GM21526 (cell line): ENCODE measurements at regions not wholly inside any gene's neighbourhood (a gene's known extent, or its start where the extent isn't known, plus 50 kb on each side); places are given as distances from the start of the nearest gene placed in this dataset.
"Not testable (repeated sequence)": the region's sequence is repeated elsewhere in the genome, so short reads cannot be mapped to it uniquely, and the experiment has no call there.

ENCODE experiments used
- ATAC-seq: cut with Tn5 transposase; IDR thresholded peaks from one replicate; pipeline ENCODE4 v1.9.1; 2021; ENCODE audit warnings: moderate library complexity; ENCODE audit not compliant: unreplicated experiment, low FRiP score

DNA sequence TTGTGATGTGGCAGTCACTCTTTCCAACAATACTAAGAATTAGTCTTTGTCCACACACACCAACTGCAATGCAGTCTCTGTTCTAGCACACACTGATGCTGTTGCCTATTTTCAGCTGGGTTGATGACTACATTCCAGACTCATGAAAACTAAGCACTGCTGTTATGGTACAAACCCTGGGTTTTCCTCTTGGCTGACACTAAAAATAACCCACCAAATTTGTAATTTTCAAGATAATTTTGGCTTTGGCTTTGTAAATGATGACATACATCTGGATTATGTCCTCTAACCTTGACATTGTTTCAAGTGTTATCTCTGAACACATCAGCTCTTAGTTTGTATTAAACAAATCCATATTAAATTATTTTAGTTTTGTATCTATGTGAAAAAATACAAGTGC lies 444.8 kb downstream of the PTPRC start:
- no peak for ATAC-seq

DNA sequence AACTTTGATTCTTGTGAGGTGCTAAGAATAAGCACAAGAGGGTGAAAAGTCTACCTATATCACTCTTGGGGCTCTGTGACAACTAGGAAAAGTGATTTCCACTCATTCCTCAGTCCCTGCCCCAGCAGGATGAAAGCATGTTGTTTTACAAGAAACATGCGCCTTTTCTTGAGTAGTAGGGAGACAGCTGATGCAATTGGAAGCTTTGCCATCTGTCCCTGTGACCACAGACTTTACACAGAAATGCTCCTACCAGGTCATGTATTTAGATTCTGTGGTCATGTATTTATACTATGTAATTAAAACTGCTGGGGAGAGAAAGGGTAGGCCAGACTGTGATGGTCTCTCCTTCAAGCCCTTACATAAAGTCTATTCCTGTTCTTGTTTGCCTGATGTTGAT lies 445.5 kb downstream of the PTPRC start:
- ATAC-seq, result no peak

DNA sequence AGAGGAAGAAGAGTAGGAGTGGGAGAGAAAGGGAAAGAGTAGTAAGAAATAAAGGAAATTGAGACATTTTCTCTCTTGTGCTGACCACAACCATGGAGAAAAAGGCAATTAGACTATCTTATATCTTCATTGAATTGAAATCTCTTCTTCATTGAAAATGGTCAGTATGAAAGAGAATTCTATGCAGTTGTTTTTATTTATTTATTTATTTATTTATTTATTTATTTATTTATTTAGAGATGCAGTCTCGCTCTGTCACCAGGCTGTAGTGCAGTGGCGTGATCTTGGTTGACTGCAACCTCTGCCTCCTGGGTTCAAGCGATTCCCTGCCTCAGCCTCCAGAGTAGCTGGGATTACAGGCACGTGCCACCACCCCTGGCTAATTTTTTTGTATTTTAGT lies 447.1 kb downstream of the PTPRC start:
- ATAC-seq, result no peak

DNA sequence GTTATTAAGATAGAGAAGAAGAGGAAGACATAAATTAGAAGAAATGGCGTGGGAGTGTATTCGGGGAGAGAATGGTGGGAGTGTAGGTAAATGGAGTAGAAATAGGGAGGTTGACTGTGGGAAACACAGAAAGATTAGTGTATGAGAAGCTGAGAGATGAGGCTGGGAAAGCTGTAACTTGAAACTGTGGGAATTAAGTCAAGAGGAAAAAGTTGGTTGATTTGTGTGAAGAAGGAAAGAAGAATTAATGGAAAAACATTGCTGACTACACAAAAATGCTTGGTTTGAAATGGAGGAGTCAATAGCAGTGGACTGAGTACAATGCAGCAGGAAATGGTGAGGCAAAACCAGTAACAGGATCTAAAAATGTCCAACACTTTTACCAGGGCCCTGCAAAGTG lies 448.3 kb downstream of the PTPRC start:
- ATAC-seq, result no peak

DNA sequence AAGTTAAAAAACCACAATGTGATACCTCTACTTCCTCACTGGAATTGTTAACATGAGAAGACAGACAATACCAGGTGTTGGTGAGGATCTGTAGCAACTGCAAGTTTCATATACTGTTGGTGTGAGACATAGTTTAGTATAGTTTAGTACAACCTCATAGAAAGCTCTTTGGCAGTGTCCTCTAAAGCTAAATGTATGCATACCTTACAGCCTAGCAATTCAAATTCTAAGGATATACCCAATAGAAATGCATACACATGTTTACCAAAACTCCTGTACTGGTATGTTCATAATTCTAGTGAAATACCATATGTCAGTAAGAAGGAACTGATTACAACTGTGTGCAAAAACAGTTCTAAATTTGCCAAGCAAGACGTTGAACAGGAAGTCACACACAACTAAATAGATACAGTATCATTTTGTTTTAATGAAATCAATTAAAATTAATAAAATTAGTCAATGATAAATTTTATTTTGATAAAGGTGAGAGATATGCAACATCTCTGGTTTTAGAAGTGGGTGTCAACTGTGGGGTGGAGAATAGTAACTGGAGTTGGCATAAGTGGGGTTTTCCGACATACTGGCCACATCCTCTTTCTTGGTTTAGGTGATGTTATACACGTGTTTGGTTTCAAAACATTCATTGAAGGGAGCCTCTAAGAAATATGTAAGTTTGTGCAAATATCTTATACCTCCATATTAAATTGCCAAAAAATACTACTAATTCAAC lies 450.7 kb downstream of the PTPRC start:
- ATAC-seq, result peak; percentile 91

DNA sequence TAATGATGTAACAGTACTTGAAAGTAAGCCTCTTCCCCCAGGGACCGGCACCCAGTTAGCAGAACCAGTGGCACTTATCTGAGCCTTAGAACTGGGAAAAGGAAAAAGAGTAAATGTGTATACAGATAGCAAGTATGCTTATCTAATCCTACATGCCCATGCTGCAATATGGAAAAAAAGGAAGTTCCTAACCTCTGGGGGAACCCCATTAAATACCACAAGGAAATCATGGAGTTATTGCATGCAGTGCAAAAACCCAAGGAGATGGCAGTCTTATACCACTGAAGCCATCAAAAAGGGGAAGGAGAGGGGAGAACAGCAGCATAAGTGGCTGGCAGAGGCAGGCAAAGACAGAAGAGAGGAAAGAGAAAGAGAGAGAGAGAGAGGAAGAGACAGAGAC lies 456.8 kb downstream of the PTPRC start:
- not testable (repeated sequence) for ATAC-seq

DNA sequence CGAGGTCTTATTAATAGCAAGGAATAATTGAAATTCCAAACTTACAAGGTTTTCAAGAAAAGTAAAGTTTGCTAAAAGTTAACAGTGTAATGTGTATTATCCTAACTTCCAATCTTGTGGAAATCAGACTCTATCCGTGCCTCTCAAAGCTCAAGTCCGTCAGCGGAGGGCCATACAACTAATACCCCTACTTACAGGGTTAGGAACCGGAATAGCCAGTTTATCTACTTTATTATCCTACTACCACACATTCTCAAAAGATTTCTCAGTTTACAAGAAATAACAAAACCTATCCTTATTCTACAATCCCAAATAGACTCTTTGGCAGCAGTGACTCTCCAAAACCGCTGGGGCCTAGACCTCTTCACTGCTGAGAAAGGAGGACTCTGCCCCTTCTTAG lies 457.8 kb downstream of the PTPRC start:
- no peak for ATAC-seq

DNA sequence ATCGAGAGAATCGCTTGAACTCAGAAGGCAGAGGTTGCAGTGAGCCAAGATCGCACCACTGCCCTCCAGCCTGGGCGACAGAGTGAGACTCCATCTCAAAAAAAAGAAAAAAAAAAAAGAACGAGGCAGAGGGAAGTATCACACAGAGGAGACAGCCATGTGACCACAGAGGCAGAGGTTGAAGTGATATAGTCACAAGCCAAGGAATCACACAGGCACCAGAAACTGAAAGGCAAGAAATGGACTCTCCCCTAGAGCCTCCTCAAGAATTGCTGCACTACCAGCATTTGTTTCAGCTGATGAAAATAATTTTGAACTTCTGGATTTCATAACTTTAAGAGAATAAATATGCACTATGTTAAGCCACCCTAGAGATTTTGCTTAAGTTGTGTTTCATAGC lies 459.6 kb downstream of the PTPRC start:
- ATAC-seq, result no peak

DNA sequence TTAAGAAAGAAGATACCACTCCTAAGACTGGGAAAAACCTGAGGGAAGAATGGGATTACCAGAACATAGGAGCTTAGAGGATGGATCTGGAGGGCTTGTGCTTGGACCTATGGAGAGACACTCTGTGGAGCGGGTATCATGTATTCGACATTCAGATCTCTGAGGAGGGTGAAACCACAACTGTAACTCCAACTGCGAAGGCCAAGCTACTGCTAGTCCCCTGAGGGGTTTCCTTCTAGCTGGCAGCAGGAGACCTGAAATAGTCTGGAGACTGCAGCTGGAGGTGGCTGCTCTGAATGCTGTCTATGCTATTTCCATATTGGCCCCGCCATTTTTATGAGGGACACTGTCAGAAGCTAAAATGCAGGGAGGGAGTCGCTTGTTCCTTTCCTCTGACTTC lies 462.3 kb downstream of the PTPRC start:
- no peak for ATAC-seq

DNA sequence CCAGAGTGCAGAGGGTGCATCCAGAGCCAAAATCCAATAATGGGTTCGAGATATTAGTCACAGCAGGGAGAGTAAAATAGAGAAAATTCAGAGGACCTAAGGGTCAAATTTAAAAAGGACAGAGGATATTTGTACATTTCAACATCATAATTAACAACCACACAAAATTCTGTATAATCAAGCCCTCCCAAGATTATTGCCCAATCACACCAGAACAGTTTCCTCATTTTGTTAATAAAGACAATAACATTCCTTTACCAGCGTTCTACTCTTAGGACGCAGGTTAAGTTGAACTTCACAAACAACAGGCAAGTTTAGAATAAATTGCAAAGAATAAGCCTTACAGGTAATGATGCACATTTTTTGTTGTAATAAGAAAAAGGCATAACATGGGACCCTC lies 462.8 kb downstream of the PTPRC start:
- ATAC-seq, result no peak

DNA sequence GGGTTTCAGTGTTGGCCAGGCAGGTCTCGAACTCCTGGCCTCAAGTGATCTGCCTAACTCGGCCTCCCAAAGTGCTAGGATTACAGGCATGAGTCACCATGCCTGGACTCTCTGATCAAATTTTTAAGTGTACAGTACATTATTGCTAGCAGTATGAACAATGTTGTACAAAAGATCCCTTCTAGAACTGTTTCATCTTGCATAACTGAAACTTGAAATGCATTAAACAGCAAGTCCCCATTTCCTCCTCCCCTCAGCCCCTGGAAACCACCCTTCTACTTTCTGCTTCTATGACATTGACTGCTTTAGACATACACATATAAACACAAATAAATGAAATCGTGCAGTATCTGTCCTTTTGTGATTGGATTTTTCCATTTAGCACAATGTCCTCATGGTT lies 463.4 kb downstream of the PTPRC start:
- ATAC-seq, result no peak

DNA sequence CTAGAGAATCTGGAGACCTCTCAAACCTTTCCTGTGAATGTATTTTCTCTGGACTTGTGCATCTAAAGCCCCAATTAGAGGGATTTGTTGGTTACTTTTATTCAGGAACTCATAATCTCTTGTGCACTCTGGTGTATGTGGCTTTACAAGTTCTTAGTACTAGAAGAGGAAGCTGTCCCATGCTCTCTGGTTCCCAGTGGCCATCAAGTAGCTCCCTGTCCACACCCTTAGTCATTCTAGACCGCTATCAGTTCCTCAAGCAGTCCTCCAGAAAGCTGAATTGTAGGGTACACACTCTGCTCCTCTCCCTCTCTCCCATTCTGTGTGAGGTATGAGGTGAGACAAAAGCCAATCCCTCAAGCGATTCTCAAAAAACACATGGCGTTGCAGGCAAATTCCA lies 470.3 kb downstream of the PTPRC start:
- no peak for ATAC-seq

DNA sequence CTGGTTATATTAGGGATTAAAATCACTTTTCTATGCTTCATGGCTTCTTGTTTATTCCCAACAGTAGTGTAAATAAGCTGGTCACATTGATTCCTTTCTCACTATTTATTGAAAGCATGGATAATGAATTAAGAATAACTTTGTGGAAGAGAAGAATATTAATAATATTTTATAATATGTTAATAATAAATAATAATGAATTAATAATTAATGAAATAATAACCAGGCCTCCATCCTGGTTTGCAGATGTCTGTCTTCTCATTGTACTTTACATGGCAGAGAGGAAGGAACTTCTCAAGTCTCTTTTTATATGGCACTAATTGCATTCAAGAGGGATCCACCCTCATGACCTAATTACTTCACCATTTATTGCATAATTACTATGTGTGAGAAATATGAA lies 473.5 kb downstream of the PTPRC start:
- no peak for ATAC-seq

DNA sequence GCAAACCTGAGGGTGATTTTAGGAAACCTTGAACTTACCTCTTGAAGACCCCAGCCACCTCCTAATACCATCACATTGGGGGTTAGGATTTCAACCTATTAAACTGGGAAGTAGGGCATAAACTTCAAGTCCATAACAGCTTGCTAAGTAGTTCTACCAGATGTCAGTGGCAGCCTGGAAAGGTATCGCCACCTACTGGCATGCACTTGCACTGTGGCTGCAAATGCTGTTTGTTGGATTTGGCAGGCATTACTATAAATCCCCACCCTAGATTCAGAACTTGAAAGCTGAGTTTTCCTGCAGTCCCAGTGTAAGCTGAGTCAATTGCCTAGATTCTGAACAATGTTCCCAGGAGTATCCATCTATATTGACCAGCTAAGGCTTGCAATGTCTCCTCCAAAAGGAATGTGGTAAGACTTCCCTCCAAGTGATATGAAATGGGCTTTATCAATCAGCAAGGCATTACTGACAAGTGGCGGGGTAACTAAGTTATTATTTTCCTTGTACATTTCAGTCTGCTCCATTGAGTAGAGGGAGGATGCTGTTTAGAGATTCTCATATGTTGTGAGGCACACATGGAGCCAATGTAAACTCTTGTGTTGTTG lies 474.5 kb downstream of the PTPRC start:
- peak; percentile 62 for ATAC-seq

DNA sequence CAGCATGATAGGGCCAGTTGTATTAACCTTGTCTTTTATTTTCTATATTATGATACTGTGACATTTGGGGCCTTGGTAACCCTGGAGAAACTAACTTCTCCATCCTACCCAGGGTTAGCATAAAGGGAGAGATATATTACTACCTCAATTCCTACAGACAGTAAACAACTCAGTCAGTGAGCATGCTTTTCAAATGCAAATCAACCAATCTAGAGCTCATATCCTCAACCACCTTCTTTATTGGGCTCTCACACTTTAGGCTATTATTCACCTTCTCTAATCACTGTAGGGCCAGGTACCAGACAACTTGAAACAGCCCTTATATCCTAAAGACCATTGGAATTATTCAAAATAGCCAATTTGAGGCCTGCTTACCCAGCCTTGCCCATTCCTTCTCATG lies 477.6 kb downstream of the PTPRC start:
- no peak for ATAC-seq

DNA sequence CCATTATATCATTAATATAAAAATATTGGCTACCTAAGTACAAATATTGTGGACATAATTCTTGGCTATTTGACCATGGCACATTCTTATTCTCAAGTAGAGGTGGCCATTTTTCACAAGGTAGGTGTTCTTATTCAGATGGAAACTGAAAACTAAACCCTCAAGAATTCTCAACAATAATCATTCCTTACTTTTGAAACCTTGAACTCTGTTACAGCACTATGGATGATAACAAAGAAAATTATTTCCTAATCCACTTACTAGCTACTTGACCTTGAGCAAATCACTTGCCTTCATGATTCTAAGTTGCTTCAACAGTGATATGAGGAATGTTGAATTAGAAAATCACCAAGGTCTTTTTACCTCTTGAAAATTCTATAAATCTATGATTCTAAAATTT lies 482.2 kb downstream of the PTPRC start:
- no peak for ATAC-seq

DNA sequence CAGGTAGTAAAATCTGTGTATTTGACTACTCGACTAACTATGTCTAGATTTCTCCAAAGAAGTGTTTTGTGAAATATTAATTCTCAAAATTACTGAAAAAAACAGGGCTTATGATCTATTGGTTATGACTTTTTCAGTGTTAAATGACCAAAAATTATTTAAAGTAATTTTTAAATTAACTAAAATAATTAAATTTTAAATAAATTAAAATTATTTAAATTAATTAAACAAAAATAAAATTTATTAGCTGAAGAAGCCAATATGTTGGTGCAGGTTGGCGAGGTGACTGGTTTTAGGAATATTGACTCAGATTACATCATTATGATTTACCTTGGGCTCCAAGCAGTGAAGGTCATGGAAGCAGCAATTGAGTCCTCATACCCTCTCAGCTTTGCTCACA lies 483.2 kb downstream of the PTPRC start:
- no peak for ATAC-seq

DNA sequence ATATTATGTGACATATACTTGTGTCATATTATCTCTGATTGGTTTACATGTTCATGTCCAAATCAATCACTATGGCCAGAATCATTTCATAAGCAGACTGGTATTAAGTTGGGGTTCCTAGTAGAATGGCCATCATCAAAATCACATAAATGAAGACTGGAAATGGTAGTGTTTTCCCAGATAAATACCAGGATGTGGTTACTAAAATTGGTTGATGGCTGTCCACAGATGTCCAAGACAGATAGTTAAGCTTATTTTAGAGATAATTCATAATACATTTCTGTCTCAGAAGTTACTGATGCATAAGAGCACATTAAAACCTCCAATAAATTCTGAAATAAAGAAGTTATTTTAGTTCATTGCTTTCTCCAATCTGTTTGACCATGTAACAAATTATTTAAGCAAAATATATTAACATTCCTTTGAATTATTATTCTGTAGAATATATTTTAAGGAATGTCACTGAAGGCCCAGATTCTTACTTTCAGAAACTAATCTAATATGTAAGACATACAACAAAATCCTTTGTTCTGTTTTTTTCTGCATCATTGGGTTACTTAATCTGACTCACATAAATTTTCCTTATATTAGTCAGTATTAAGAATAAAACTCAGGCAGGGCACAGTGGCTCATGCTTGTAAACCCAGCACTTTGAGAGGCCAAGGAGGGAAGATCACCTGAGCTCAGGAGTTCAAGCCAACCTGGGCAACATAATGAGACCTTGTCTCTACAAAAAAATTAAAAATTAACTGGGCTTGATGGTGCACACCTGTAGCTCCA lies 483.9 kb downstream of the PTPRC start:
- no peak for ATAC-seq

DNA sequence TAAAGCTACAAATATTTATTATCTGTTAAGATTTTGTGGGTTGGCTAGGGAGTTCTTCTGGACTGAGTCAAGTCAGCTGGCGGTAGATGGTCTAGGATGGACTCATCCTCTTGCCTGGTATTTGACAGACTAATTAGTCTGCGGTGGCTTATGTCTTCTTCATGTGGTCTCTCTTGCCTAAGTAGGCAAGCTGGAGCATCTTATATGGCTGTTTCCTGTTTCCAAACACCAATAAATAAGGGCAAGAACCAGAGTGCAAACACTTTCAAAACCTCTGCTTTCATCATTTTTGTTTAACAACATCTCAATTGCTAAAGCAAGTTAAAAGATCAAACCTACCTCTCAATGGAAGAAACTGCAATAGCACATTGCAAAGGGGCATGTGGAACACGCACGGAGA lies 484.8 kb downstream of the PTPRC start:
- no peak for ATAC-seq

DNA sequence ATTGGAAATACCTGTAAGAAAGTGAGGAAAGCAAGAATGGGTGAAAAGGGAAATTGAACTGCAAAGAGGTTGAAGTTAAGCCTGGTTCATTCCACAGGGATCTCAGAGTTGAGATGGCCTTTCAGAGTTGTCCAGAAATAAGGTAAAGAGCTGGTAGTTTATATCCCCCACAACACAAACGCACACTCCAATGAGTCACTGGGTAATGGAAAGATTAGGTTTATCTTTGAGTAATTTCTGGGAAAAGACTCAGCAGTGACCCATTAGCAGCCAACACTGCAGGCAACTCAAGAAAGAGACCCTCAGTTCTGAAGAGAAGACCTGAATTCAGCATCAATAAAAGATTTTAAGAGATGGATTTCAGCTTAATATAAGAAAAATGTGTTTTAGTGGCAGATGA lies 485.5 kb downstream of the PTPRC start:
- no peak for ATAC-seq

DNA sequence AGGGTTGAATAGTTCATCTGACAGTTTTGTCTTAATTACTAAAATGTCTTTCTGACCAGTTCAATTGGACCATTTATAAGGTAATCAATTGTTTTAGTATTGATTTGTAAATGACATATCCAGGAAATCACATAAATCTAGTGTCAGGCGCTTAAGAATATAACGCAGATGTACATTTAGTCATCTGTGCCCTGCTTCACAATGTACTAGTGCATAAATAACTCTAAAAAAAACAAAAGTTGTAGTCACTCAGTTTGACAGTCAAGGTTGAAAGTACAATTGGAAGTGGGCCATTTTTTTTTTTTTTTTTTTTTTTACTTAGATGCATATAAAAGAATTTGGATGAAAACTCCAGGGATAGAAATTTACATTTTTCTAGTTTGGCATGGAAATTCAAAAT lies 490.4 kb downstream of the PTPRC start:
- ATAC-seq, result no peak

DNA sequence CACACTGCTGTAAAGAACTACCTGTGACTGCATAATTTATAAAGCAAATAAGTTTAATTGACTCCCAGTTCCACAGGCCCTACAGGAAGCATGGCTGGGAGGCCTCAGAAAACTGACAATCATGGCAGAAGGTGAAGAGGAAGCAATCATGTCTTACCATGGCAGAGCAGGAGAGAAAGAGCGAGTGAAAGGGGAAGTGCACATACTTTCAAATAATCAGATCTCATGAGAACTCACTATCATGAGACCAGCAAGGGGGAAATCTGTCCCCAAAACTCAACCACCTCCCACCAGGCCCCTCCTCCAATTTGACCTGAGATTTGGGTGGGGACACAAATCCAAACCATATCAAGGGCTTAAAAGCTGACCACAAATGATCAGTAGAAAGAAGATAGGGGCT lies 493.2 kb downstream of the PTPRC start:
- ATAC-seq, result no peak
